NCI-H146 treated with DMSO at 0.1 percent for 48 hours (cell line): ENCODE measurements at regions not wholly inside any gene's neighbourhood (a gene's known extent, or its start where the extent isn't known, plus 50 kb on each side); places are given as distances from the start of the nearest gene placed in this dataset.

Source experiments
- DNase-seq: peaks from one replicate; lab custom pipeline; 2025; ENCODE audit not compliant: unreplicated experiment; lab: John Stamatoyannopoulos, UW

DNA sequence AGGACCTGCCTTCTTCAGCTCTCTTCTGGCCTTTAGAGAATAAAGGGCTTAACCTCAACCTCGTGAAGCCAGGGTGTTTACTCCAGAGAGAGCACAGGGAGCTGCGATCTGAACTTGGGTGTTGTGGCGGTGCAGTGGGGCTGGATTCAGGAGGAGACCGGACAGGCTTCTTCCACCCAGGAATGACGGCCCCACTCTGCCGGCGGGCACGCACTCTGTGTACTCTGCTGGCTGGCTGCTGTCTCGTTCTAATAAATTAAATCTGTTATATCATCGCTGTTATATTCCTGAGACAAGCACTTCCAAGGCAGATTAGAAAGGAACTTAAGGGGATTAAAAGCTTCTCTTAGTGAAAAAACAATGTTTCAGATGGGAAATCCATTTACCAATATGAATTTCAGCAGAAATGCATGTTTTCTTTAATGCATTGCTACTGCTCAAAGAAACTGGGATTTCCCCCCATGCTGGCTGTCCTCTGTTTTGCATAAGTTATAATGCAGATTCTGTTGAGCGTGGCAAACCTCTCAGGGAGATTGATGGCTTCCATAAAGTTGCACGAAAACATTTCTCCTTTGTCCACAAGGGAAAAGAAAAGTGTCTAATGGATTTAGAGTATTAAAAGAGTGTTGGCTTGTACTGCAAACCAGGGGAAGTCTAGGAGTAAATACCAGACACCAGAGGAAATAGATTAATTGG is 168.6 kb upstream of the IRX3 start:
- DNase-seq = no peak

DNA sequence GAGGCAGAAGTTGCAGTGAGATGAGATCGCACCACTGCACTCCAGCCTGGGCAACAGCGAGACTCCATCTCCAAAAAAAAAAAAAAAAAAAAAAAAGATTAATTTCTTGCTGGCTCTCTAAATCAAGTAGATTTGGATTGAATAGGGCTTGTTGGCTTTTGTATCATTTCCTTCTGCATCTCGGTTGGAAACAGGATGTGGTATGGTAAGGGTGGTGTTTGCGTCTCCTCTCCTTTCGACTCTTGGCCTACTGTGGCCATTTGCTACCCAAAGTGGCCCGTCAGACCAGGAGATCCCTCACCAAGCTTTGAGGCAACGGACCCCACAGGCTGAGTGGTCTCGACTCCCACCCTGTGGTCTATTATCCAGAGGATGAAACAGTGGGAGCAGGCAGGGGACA is 168.0 kb upstream of the IRX3 start:
- DNase-seq = no peak

DNA sequence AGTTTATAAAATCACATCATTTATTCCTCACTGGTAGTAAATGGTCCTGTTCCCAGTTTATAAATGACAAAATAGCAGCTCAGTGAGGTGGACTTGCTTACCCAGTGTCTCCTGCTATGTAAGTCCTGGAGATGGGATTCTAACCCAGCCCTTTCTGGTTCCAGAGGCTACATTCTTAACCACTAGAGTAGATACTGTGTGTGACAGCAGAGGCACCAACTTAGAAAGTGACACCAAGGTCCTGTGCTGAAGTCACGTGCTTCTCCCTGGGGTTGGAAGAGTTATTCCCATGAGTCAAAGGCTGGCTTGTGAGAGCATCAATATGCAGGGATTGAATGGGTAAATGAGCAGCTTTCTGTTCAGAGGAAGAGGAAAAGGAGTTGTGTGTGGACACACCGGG is 167.3 kb upstream of the IRX3 start:
- no peak for DNase-seq

DNA sequence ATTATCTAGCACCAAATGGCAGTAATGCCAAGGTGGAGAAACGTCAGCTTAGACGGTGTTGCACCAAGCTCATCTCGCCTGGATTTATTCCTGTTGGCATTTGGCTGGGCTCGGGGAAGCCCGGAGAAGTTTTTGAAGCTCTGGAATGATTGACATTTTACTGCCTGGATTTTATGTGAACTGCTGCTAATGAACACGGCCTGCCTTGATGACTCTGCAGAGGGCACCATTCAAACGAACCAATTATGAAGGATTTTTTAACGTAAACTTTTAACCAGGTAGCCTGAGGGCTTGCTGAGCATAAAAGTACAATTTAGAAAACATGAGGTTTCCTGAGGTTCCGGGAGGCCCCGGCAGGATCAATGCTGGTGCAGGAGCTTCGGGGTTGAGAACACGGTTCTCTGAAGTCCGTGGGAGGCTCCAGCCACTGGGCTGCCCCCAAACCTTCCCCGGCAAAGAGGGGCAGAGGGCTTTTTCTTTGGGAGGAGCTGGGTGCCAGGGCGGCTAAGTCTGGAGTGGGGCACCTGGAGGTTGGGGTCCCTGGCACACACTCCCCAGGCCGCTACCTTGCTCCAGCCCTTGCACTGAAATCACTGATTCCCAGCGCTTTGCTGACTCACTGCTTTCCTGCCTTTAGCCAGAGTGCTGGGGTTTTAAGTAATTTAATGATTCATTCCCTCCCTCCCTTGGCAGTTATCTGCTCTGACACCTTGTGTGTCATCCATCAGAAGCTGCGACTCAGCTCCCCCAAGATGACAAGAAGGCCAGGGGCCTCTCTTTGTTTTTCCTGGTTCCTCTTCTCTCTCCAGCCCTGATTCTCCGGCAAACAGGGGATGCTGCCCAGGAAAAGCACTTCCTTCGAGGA is 161.2 kb upstream of the IRX3 start:
- no peak for DNase-seq

DNA sequence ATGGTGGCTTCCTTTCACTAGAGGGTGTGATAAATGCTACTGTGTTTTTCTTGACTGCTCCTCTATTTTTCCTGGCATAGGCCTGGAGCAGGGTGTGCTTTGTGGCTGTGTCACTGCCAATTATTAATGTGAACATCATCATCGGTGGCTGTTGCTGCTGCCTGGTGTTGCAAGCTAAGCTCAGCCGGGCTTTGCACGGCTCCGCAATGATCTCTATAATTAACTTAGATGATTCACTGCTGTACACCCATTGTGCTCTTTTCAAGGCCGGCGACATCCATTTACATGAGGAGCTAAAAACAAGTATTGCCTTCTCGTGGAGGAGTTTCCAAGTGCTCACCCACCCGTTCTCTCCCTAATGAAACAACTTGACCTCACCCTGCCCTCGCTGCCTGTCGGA is 160.1 kb upstream of the IRX3 start:
- DNase-seq = no peak

DNA sequence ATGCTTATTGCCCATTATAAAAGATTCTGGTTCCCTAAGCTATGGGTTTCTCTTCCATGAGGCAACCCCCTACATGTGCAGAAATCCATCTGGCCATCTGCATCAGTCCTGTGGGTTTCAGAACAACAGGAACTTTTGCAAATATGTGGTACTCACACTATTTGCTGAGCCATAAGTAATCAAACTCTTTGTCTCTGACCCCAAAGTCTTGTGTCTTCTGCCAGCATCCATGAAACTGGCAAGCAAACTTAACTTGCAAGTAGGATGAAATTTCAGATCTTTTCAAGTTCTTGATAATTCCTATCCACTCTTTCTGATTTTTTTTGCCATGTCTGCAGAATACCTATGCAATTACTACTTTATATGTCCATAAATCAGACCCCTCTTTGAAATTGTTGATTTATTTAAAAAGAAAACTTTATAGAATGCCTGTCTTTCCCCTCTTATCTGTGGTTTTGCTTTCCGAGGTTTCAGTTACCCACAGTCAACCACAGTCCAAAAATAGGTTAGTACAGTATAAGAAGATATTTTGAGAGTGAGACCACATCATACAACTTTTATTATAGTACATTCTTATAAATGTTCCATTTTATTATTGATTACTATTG is 158.4 kb upstream of the IRX3 start:
- no peak for DNase-seq

DNA sequence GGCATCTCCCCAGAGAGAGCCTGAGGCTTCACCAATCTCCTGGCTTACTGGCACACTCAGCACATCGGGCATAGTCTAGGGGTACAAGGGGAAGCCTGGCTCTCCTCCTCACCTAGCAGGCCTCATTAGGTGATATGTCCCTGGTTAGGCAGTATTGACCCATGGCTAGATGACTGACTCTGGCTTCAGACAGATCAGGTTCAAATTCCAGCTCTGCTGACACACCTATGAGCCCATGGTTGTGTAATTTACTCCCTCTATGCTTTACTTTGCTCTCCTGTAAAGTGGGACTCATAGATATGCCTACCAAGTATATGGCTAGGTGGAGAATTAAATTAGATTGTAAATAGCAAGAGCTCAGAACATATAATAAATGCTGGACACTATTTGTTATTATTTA is 157.3 kb upstream of the IRX3 start:
- DNase-seq = no peak

DNA sequence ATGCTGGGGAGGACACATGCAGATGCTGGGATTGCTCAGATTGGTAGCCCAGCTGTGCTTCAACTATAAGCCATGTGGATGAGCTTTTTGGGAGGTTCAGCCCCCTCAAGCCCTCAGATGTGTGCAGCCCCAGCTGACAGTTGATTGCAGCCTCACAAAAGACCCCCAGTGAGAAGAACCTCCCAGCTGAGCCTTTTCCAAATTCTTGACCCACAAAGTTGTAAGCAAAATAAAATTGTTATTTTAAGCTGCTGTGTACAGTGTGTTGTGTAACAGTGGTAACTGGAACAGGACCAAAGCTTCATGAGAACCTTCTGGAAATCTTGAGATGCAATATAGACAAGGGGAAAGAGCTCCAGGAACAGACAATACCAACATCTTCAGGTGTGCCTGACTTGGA is 156.8 kb upstream of the IRX3 start:
- no peak for DNase-seq

DNA sequence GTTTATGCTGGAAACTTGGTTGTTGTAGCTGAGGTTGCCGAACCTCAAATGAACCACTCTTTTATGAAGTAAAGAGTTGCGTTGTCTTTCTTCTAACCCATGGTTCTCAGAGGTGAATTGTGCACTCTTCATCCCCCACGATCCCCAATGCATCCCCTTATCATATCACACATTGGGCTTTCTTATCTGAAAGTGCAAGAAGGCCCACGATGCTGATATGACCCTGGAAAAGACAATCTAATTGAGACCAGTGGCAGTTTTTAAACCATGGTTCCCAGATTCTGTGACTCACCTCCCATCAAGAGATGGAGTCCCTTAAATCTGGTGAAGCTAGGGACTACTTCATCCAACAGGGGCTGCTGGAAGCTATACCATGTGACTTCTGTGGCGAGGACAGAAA is 156.3 kb upstream of the IRX3 start:
- no peak for DNase-seq

DNA sequence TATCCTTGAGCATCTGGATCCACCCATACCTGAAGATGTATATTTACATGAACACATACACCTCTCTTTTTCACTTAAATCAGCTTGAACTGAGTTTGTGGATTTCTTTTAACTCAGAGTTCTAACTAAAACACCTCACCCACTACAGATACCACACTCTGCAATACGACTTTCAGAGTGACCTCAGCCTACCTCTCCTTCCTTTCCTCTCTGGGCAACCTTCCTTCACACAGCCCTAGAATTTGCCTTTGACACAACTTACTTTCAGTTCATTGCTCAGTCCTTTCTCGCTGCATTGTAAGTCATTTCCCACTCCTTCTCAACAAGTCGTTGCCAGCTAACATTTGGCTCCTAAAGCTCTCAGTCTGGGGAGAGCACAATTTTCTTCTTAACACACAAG is 151.9 kb upstream of the IRX3 start:
- DNase-seq = no peak

DNA sequence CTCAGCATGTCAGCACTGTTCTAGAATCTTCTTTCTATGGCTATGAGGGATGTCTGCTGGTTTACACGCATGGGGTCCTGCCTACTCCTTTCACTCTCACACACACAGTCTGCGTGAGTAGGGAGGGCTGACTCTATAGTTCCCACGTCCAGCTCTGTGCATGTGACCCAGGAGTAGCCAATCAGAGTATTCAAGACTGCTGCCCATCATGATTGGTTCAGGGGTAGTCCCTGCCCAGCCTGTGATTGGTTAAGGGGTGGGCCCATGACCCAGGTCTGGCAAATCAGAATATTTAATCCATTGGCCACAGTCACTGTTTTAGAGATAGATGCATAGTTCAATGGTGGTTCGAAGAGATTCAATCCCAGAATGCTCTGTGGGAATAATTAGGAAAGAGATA is 151.3 kb upstream of the IRX3 start:
- no peak for DNase-seq

DNA sequence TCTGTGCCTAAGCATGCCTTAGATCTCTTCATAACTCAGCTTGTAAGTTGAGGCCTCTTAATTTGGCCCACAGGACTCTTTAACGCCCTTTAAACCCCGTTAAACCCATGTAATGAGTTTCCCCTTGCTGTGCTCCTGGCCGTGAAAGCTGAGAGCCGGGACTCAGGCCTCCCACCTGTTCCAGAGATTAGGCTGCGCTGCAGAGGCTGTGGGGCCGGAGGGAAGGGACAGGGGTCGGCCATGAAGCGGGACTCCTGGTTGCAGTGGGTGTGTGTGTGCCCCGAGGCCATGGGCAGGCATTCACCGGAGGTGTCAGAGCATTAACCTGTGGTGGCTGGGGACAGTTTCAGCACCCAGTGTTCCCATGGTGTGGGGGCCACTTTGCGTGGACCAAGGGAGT is 150.8 kb upstream of the IRX3 start:
- no peak for DNase-seq

DNA sequence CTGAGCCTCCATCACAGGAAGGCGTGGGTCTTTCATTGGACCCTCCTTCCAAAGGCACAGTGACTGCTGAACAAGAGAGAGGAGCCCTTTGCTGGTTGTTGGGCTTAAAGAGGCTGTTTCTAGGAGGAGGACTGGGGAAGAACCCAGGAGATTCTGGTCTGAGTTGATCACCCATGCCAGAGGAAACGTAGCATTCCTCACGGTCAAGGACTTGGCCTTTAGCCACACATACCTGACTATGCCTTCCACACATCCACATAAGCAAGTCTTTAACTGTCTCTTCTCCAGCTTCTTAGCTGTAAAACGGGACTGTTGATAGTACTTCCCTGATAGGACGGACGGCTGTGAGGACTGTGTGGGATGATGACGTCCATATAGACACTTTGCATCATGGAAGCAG is 149.8 kb upstream of the IRX3 start:
- DNase-seq = no peak

DNA sequence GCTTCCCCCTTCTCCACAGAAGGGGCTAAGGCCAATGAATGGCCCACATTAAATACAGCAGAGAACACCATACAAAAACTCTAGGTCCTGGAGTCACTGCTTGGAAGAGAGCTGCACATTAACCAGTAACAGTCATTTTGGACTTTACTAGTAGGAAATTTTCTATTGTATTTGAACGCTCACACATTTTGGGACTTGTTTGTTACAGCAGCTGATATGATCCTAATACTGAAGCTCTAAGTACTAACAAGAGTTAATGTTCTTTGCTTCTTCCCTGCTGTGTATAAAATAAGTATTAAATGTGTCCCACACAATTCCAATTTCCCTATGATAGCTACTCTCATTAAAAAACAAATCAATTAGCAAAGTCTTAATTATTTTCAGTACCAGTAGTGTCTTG is 148.3 kb upstream of the IRX3 start:
- no peak for DNase-seq

DNA sequence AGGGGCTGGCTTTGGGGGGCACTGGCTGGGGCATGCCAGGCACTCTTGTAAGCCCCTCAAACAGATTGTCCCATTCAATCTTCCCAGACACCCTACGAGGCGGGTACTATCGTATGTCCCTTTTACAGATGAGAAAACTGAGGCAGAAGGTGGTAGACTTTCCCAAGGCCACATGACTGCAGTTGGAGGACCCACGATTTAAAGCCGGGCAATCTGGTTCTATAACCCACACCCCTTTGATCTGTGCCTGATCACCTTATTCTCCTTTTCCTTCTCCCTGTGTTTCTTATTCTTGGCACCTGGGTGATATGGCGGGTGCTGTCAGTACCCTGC is 146.3 kb upstream of the IRX3 start:
- no peak for DNase-seq

DNA sequence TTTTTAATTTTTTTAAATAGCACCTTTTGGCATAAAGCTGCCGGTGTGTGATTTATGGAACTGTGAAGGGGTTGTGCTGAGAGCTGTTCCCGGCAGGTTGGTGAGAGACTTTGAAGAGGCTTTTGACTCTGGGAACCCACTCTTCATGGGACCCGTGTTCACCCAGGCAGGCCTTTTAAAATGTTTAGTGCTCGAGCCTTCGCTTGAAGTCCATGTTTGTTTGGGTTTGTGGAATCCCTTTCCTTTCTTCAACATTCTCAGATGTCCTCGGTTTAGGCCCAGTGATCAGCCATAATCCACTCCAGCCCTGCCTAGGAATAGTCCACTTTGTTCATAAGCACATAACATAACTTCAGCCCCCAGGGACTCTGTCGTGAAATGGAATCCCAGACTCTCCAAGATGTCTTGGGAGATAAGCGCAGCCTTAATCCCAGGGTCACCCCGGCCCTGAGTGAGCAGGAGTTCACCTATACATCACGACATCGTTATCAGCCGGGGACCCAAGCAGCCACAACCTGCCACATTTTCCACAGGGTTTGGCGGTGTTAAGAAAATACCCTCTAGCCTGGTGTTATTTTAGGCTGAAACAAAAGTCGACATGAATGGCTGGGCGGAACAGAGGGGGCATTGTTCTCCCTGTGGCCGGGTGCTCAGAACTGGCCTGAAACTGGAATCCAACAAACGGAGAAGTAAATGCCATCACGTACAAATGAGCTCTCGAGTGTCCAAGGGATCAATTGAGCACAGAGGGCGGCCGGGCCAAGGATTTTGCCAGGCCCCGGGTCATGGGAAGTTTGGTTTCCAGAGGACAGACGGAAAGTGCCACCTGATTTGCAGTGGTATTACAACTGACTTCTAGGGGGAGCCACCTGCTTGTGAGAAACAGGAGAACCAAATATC is 145.7 kb upstream of the IRX3 start:
- no peak for DNase-seq

DNA sequence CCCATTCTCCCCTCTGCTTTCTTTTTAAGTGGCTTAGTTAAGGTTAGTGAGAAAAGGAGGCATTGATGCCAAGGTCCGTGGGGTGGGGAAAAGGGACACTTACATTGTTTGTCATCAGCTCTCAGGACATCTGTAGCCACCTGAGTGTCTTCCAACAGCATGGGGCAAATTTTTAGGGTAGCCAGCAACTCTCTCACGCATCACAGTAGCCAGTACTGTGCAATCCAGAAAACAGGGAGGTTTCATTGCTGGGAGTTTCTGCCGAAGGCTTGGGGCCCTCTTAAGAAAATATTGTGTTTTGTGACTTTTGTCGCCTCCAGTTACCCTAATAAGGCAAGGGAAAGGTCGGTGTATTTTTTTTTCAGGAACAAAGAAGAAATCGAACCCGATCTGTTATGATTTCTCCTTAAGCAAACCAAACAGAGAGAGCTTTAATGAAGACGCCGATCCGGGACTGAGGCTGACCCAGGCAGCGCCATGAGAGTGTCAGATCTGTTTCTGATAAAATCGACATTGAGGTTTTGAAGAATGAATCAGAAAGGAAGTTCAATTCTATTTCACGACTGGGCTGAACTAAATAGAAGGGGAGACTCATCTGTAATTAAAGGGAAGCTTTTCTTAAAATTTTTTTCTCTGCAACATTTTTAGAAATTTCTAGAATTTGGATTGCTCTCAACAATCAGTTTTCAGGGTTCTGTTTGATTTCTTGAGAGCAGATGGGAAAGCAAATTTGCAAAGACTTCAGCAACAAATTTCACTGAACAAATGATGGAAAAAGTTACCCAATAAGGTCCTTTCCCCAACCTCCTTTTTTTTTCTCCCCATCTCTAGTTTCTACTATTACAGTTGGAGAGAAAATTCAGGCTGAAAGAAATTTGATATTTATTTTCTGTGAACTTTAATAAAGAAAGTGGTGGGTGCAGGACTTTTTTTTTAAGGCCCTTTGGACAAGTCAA is 144.7 kb upstream of the IRX3 start:
- no peak for DNase-seq

DNA sequence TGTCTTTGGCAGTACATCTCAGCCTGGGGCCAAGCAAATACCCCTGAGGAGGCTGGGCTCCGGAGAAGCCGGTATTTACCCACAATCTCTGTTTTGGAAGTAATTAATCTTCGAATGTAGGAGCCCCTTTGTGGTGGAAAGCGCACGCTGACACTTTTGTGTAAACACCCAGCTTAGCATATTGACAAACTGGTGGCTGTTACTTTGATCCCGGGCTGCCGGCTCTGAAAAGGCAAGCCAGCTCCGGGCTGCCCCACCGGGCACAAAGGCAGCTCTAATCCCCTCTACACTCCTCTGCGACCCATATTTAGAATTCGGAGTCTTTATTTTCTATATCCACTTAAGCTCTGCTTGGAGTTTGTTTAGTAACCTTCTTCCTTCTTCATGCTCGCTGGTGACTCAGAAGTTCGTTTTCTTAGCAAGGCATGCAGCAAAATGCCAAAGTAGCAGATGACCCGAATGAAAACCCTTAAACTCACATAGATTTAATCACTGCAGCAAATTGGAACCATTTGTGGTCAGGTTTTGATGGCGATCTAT is 144.0 kb upstream of the IRX3 start:
- no peak for DNase-seq

DNA sequence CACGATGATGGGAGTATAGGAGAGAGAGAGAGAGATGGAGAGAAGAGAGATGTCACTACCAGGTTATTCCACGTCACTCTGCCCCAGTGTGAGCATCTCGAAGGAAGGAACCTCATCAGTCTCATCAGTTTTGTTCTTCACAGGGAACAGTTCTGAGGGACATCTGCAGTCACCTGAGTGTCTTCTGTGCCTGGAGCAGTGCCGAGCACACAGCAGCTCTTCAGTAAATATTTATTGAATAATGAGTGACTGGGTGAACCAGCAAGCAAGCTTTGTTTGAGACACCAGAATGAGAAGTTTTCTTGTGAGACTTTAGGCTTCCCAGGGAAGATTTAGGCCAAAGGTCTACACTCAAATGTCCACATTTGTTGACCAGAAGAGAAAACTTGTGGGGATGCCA is 142.4 kb upstream of the IRX3 start:
- no peak for DNase-seq

DNA sequence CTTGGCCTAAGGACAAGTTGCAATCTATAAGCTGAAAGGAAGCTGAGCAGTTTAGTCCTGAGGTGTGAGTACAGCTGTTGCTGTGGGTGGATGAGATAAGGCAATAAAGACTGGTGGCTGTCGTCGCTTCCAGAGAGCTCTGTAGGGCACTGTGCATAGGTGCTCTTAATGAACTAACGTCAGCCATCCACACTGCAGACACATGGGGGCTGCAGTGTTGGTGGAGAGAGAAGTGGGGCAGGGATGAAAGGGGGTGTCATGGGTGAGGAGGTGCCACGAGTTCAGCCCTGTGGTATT is 139.9 kb upstream of the IRX3 start:
- no peak for DNase-seq
